Astrocyte (in vitro differentiated cells and primary cell): ENCODE measurements at regions not wholly inside any gene's neighbourhood (a gene's known extent, or its start where the extent isn't known, plus 50 kb on each side); places are given as distances from the start of the nearest gene placed in this dataset.

ENCODE experiments used
- DNase-seq: peaks from one replicate; pipeline ENCODE4 v3.0.0-alpha.2; 2010; ENCODE audit warnings: low read depth
- FAIRE-seq: peaks from 2 replicates; lab custom pipeline; 2011; peaks lifted over from hg19 to GRCh38; lab: Jason Lieb, UNC
- H2AFZ ChIP-seq: 2 replicates; pipeline ENCODE4 v1.6.0; 2012; ENCODE audit warnings: low read depth, low read length, inconsistent platforms
- H3K27ac ChIP-seq: 2 replicates; pipeline ENCODE4 v1.5.1; 2011; ENCODE audit warnings: low read depth, low read length, inconsistent platforms
- H3K27me3 ChIP-seq: 2 replicates; pipeline ENCODE4 v1.6.0; 2011; ENCODE audit warnings: low read length, inconsistent platforms; ENCODE audit not compliant: insufficient read depth
- H3K36me3 ChIP-seq: 2 replicates; pipeline ENCODE4 v1.5.1; 2011; ENCODE audit warnings: low read length, inconsistent platforms; ENCODE audit not compliant: insufficient read depth
- H3K4me1 ChIP-seq: 2 replicates; pipeline ENCODE4 v1.5.1; 2011; ENCODE audit warnings: low read length, inconsistent platforms; ENCODE audit not compliant: insufficient read depth
- H3K4me2 ChIP-seq: 2 replicates; pipeline ENCODE4 v1.6.0; 2012; ENCODE audit warnings: low read length, inconsistent platforms
- H3K4me3 ChIP-seq: 2 replicates; pipeline ENCODE4 v1.5.1; 2011; ENCODE audit warnings: low read depth, mild to moderate bottlenecking, low read length, inconsistent platforms; ENCODE audit not compliant: insufficient read depth
- H3K79me2 ChIP-seq: 2 replicates; pipeline ENCODE4 v1.6.0; 2012; ENCODE audit warnings: mild to moderate bottlenecking, low read length, inconsistent platforms; ENCODE audit not compliant: insufficient read depth
- H3K9ac ChIP-seq: 2 replicates; pipeline ENCODE4 v1.6.0; 2012; ENCODE audit warnings: mild to moderate bottlenecking, low read length, inconsistent platforms
- H3K9me3 ChIP-seq: 2 replicates; pipeline ENCODE4 v1.5.1; 2012; ENCODE audit warnings: low read depth, mild to moderate bottlenecking, low read length, inconsistent platforms; ENCODE audit not compliant: insufficient read depth
- H4K20me1 ChIP-seq: 2 replicates; pipeline ENCODE4 v1.6.0; 2012; ENCODE audit warnings: low read length, inconsistent platforms; ENCODE audit not compliant: insufficient read depth
- H3K27ac Mint-ChIP-seq: one replicate; pipeline ENCODE4 v1.8.0; 2021; ENCODE audit warnings: mild to moderate bottlenecking, mixed read lengths; ENCODE audit not compliant: unreplicated experiment
- H3K27me3 Mint-ChIP-seq: one replicate; pipeline ENCODE4 v1.8.0; 2021; ENCODE audit warnings: low read depth, mixed read lengths; ENCODE audit not compliant: unreplicated experiment
- H3K36me3 Mint-ChIP-seq: one replicate; pipeline ENCODE4 v1.8.0; 2021; ENCODE audit warnings: low read depth, mixed read lengths; ENCODE audit not compliant: unreplicated experiment
- H3K4me1 Mint-ChIP-seq: one replicate; pipeline ENCODE4 v1.8.0; 2021; ENCODE audit warnings: low read depth, mixed read lengths; ENCODE audit not compliant: unreplicated experiment
- H3K4me3 Mint-ChIP-seq: one replicate; pipeline ENCODE4 v1.8.0; 2021; ENCODE audit warnings: mild to moderate bottlenecking, moderate library complexity, mixed read lengths; ENCODE audit not compliant: unreplicated experiment
- H3K9me3 Mint-ChIP-seq: one replicate; pipeline ENCODE4 v1.8.0; 2021; ENCODE audit warnings: mild to moderate bottlenecking, mixed read lengths; ENCODE audit not compliant: unreplicated experiment
- EZH2 ChIP-seq: IDR thresholded peaks from 2 replicates; pipeline ENCODE4 v1.6.1; 2012; ENCODE audit warnings: mild to moderate bottlenecking, low read length, inconsistent platforms; ENCODE audit not compliant: insufficient read depth
- TF ChIP-seq, protein P1 (sequence below): IDR thresholded peaks from 2 replicates; pipeline ENCODE4 v1.5.1; 2011; ENCODE audit warnings: low read depth, mild to moderate bottlenecking, inconsistent platforms, low read length, moderate library complexity; ENCODE audit not compliant: insufficient read depth

DNA sequence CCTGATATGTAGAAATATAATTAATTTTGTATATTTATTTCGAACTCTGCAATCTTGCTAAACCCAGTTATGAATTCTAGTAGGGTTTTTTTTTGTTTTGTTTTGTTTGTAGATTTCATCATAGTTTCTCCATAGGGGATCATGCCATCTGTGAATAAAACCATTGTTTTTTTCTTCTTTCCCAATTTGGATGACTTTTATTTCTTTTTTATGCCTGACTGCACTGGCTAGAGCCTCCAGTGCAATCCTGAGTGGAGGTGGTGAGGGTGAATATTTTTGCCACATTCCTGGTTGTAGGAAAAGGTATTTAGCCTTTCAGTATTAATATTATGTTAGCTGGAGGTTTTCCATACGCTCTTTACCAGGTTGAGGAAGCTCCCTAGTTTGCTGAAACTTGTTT lies 70.0 kb upstream of the GFPT2 start:
- H3K9me3 ChIP-seq = no peaks in the 10 kb centered on the region
- no peaks in the 10 kb centered on the region for H3K27me3 ChIP-seq
- no peak overlapping the region for H3K4me3 ChIP-seq
- H3K27ac ChIP-seq = no peak overlapping the region
- Mint-ChIP-seq H3K36me3 (peaks cover 2% of the 10 kb centered on the region), H3K27me3 (peaks cover 12% of the 10 kb centered on the region), H3K4me3 (no peak overlapping the region), H3K4me1 (peaks cover 12% of the 10 kb centered on the region), H3K27ac (peak overlapping the region; percentile 77), H3K9me3 (peaks cover 5% of the 10 kb centered on the region)
- no peak for TF ChIP-seq EZH2
- TF ChIP-seq, protein P1, sequence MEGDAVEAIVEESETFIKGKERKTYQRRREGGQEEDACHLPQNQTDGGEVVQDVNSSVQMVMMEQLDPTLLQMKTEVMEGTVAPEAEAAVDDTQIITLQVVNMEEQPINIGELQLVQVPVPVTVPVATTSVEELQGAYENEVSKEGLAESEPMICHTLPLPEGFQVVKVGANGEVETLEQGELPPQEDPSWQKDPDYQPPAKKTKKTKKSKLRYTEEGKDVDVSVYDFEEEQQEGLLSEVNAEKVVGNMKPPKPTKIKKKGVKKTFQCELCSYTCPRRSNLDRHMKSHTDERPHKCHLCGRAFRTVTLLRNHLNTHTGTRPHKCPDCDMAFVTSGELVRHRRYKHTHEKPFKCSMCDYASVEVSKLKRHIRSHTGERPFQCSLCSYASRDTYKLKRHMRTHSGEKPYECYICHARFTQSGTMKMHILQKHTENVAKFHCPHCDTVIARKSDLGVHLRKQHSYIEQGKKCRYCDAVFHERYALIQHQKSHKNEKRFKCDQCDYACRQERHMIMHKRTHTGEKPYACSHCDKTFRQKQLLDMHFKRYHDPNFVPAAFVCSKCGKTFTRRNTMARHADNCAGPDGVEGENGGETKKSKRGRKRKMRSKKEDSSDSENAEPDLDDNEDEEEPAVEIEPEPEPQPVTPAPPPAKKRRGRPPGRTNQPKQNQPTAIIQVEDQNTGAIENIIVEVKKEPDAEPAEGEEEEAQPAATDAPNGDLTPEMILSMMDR = no peak
- no peak overlapping the region for H3K4me2 ChIP-seq
- H3K79me2 ChIP-seq = no peaks in the 10 kb centered on the region
- H4K20me1 ChIP-seq = no peaks in the 10 kb centered on the region
- H3K9ac ChIP-seq = no peak overlapping the region
- no peaks in the 10 kb centered on the region for H3K36me3 ChIP-seq
- DNase-seq (no peak), FAIRE-seq (no peak)
- no peaks in the 10 kb centered on the region for H3K4me1 ChIP-seq
- H2AFZ ChIP-seq = no peak overlapping the region

DNA sequence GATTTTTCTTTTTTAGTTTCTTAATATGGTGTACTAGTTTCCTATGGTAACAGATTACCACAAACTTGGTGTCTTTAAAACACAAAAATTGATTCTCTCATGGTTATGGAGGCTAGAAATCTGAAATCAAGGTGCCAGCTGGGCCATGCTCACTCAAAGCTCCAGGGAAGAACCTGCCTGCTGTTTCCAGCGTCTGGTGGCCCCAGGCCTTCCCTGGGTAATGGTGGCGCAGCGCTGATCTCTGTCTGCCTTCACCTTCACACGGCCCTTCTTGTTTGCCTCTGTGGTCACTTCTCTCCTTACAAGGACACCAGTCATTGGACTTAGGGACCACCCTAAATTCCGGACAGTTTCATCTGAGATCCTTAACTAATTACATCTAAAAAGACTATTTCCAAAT lies 70.5 kb upstream of the GFPT2 start:
- peaks cover 8% of the 10 kb centered on the region for H3K27me3 Mint-ChIP-seq
- no peak for FAIRE-seq
- peaks cover 5% of the 10 kb centered on the region for H3K9me3 Mint-ChIP-seq

DNA sequence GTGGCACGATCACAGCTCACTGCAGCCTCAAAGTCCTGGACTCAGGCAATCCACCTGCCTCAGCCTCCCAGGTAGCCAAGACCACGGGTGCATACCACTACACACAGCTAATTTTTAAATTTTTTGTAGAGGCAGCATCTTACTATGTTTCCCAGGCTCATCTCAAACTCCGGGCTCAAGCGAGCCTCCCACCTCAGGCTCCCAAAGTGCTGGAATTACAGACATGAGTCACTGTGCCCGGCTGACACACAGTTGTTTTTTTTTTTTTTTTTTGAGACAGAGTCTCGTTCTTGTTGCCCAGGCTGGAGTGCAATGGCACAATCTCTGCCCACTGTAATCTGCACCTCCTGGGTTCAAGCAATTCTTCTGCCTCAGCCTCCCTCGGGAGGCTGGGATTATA lies 70.1 kb upstream of the CNOT6 start:
- Mint-ChIP-seq H3K27me3 (peaks cover 3% of the 10 kb centered on the region), H3K4me1 (peaks cover 12% of the 10 kb centered on the region), H3K36me3 (peaks cover 2% of the 10 kb centered on the region), H3K4me3 (no peak overlapping the region), H3K9me3 (peaks cover 5% of the 10 kb centered on the region), H3K27ac (peak overlapping the region; percentile 77)
- H3K79me2 ChIP-seq = no peaks in the 10 kb centered on the region
- H3K27ac ChIP-seq = no peak overlapping the region
- no peak overlapping the region for H3K4me3 ChIP-seq
- H2AFZ ChIP-seq = no peak overlapping the region
- H4K20me1 ChIP-seq = no peaks in the 10 kb centered on the region
- H3K27me3 ChIP-seq = no peaks in the 10 kb centered on the region
- no peak overlapping the region for H3K4me2 ChIP-seq
- FAIRE-seq = no peak
- no peaks in the 10 kb centered on the region for H3K9me3 ChIP-seq
- H3K9ac ChIP-seq = no peak overlapping the region
- H3K36me3 ChIP-seq = no peaks in the 10 kb centered on the region
- H3K4me1 ChIP-seq = no peaks in the 10 kb centered on the region
- no peak for TF ChIP-seq EZH2
- no peak for DNase-seq

More for the DNA sequence above, 70.5 kb upstream of the GFPT2 start:
- H3K79me2 ChIP-seq = no peaks in the 10 kb centered on the region
- no peaks in the 10 kb centered on the region for H3K36me3 ChIP-seq
- DNase-seq = no peak
- Mint-ChIP-seq H3K36me3 (peaks cover 2% of the 10 kb centered on the region), H3K4me1 (peaks cover 12% of the 10 kb centered on the region), H3K4me3 (no peak overlapping the region), H3K27ac (peak overlapping the region; percentile 77)
- no peaks in the 10 kb centered on the region for H3K4me1 ChIP-seq
- H4K20me1 ChIP-seq = no peaks in the 10 kb centered on the region
- H3K9me3 ChIP-seq = no peaks in the 10 kb centered on the region
- H3K4me2 ChIP-seq = no peak overlapping the region
- H2AFZ ChIP-seq = no peak overlapping the region
- no peak for TF ChIP-seq EZH2
- TF ChIP-seq, protein P1 = no peak
- no peak overlapping the region for H3K9ac ChIP-seq
- no peaks in the 10 kb centered on the region for H3K27me3 ChIP-seq
- no peak overlapping the region for H3K27ac ChIP-seq
- no peak overlapping the region for H3K4me3 ChIP-seq
